ENCODE measurements at regions not wholly inside any gene's neighbourhood (a gene's known extent, or its start where the extent isn't known, plus 50 kb on each side); places are given as distances from the start of the nearest gene placed in this dataset.

GRCh38 chr6:134866563-134866962, 83.3 kb downstream of the ALDH8A1 start:
- no peak overlapping the region for H3K27ac ChIP-seq
- DNase-seq = no peak
- in situ Hi-C loops (cut with HindIII; ENCODE audit: low pct_ligation_motif_present, low sequenced_read_pairs) = no loop called here
- no peak for TF ChIP-seq CTCF (IDR thresholded peaks at IDR 0.05; ENCODE audit: low read depth, low read length, missing control alignments)
- no peaks in the 10 kb centered on the region for H3K36me3 ChIP-seq (replicated peaks)
- H3K27me3 ChIP-seq (replicated peaks) = no peaks in the 10 kb centered on the region
- H3K4me3 ChIP-seq (ENCODE audit: low read depth, low read length) = no peak overlapping the region

- no peak for DNase-seq
- no peak overlapping the region for H3K27ac ChIP-seq
- H3K36me3 ChIP-seq (replicated peaks) = no peaks in the 10 kb centered on the region
- no peak overlapping the region for H3K4me3 ChIP-seq (ENCODE audit: low read depth, low read length)
- in situ Hi-C loops (cut with HindIII; ENCODE audit: low pct_ligation_motif_present, low sequenced_read_pairs) = no loop called here
- no peak for TF ChIP-seq CTCF (IDR thresholded peaks at IDR 0.05; ENCODE audit: low read depth, low read length, missing control alignments)
- H3K27me3 ChIP-seq (replicated peaks) = no peaks in the 10 kb centered on the region
Observed at GRCh38 chr6:134864558-134864957, 85.3 kb downstream of the ALDH8A1 start.

- H3K27ac ChIP-seq = no peak overlapping the region
- in situ Hi-C loops (cut with HindIII; ENCODE audit: low pct_ligation_motif_present, low sequenced_read_pairs) = no loop called here
- no peak for TF ChIP-seq CTCF (IDR thresholded peaks at IDR 0.05; ENCODE audit: low read depth, low read length, missing control alignments)
- no peak for DNase-seq
- no peaks in the 10 kb centered on the region for H3K27me3 ChIP-seq (replicated peaks)
- no peak overlapping the region for H3K4me3 ChIP-seq (ENCODE audit: low read depth, low read length)
- no peaks in the 10 kb centered on the region for H3K36me3 ChIP-seq (replicated peaks)
Observed at GRCh38 chr6:134863763-134864510, 86.0 kb downstream of the ALDH8A1 start.

- no peak for DNase-seq
- H3K27ac ChIP-seq = no peak overlapping the region
- in situ Hi-C loops (cut with HindIII; ENCODE audit: low pct_ligation_motif_present, low sequenced_read_pairs) = no loop called here
- no peaks in the 10 kb centered on the region for H3K36me3 ChIP-seq (replicated peaks)
- TF ChIP-seq CTCF (IDR thresholded peaks at IDR 0.05; ENCODE audit: low read depth, low read length, missing control alignments) = no peak
- H3K27me3 ChIP-seq (replicated peaks) = no peaks in the 10 kb centered on the region
- no peak overlapping the region for H3K4me3 ChIP-seq (ENCODE audit: low read depth, low read length)
Observed at GRCh38 chr6:134854366-134854765, 95.5 kb downstream of the ALDH8A1 start.

- peak; percentile 27 for DNase-seq
- H3K27ac ChIP-seq = peak overlapping the region; percentile 44
- no peaks in the 10 kb centered on the region for H3K36me3 ChIP-seq (replicated peaks)
- no peak overlapping the region for H3K4me3 ChIP-seq (ENCODE audit: low read depth, low read length)
- H3K27me3 ChIP-seq (replicated peaks) = no peaks in the 10 kb centered on the region
- TF ChIP-seq CTCF (IDR thresholded peaks at IDR 0.05; ENCODE audit: low read depth, low read length, missing control alignments) = no peak
- in situ Hi-C loops (cut with HindIII; ENCODE audit: low pct_ligation_motif_present, low sequenced_read_pairs) = no loop called here
Observed at GRCh38 chr6:134853111-134854055, 96.5 kb downstream of the ALDH8A1 start.
